Spleen (tissue), 7 donors: ENCODE measurements at regions not wholly inside any gene's neighbourhood (a gene's known extent, or its start where the extent isn't known, plus 50 kb on each side); places are given as distances from the start of the nearest gene placed in this dataset.

Source experiments
- POLR2AphosphoS5 ChIP-seq, 3 donors: sonication (generic); formaldehyde crosslinking; IDR thresholded peaks; one replicate each; pipeline ENCODE4 v1.5.1; 2017; ENCODE audit warnings: antibody characterized with exemption in 3 of 3
- TF ChIP-seq, protein P1 (sequence below), 11 experiments: fragments of 200-600 bp in 7 of 11; fragments of 450-650 bp in 4 of 11; sonication (generic) in 4 of 11; IDR thresholded peaks in 8 of 11; conservative IDR thresholded peaks in 3 of 11; 1 replicate in 7 of 11; 2 replicates in 4 of 11; pipeline versions ENCODE4 v1.4.0 to v1.8.0; 2016 to 2021; ENCODE audit warnings: antibody characterized with exemption in 11 of 11, inconsistent platforms in 4 of 11, mild to moderate bottlenecking in 1 of 11
- donor health status: DM: no; HTN: no; CAD: no; lungs with moderate emphysema.
- donor health status: DM: no; HTN: no; CAD: no.
- donor health status: DM: no; HTN: no; CAD: no.

- TF ChIP-seq, protein P1, sequence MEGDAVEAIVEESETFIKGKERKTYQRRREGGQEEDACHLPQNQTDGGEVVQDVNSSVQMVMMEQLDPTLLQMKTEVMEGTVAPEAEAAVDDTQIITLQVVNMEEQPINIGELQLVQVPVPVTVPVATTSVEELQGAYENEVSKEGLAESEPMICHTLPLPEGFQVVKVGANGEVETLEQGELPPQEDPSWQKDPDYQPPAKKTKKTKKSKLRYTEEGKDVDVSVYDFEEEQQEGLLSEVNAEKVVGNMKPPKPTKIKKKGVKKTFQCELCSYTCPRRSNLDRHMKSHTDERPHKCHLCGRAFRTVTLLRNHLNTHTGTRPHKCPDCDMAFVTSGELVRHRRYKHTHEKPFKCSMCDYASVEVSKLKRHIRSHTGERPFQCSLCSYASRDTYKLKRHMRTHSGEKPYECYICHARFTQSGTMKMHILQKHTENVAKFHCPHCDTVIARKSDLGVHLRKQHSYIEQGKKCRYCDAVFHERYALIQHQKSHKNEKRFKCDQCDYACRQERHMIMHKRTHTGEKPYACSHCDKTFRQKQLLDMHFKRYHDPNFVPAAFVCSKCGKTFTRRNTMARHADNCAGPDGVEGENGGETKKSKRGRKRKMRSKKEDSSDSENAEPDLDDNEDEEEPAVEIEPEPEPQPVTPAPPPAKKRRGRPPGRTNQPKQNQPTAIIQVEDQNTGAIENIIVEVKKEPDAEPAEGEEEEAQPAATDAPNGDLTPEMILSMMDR (IDR thresholded peaks at IDR 0.05 in 8 of 11, conservative IDR thresholded peaks at IDR 0.05 in 3 of 11): no peak
- no peak for TF ChIP-seq POLR2AphosphoS5 (IDR thresholded peaks at IDR 0.05)
Measured at GRCh38 chr5:20098694-20099093, 110.7 kb upstream of the CDH18 start.
